Suppressor macrophage (primary cell): ENCODE measurements at regions not wholly inside any gene's neighbourhood (a gene's known extent, or its start where the extent isn't known, plus 50 kb on each side); places are given as distances from the start of the nearest gene placed in this dataset.
"Not testable (repeated sequence)": the region's sequence is repeated elsewhere in the genome, so short reads cannot be mapped to it uniquely, and the experiment has no call there.

Source experiments
- DNase-seq, 4 experiments: peaks; one replicate each; pipeline ENCODE4 v3.0.0-alpha.2; 2020 to 2022

GRCh38 chrX:2568125-2568524 is 67.3 kb upstream of the DHRSX start:
- DNase-seq = no peak

- no peak for DNase-seq
Measured at GRCh38 chrX:2566055-2566454, 65.3 kb upstream of the DHRSX start.

- DNase-seq = peak; percentile 8 to 46 (median 40)
Measured at GRCh38 chrX:2561456-2561855, 60.7 kb upstream of the DHRSX start.

GRCh38 chrX:2559124-2559523 is 58.3 kb upstream of the DHRSX start:
- DNase-seq = no peak

GRCh38 chrX:2554891-2555290 is 54.1 kb upstream of the DHRSX start:
- no peak for DNase-seq

GRCh38 chrX:2554066-2554465 is 53.3 kb upstream of the DHRSX start:
- DNase-seq = not testable (repeated sequence)

- no peak for DNase-seq
Measured at GRCh38 chrX:2552621-2553201, 51.9 kb upstream of the DHRSX start.

GRCh38 chrX:2550328-2551020 is 49.7 kb upstream of the DHRSX start:
- no peak for DNase-seq
